ENCODE measurements at regions not wholly inside any gene's neighbourhood (a gene's known extent, or its start where the extent isn't known, plus 50 kb on each side); places are given as distances from the start of the nearest gene placed in this dataset.

- TF ChIP-seq CTCF (conservative IDR thresholded peaks at IDR 0.05; ENCODE audit: low read depth in 2 of 2) (no peak), EZH2 (IDR thresholded peaks at IDR 0.05; ENCODE audit: low read depth, unreplicated experiment) (no peak), EZH2phosphoT487 (IDR thresholded peaks at IDR 0.05; ENCODE audit: unreplicated experiment) (no peak), POLR2AphosphoS5 (IDR thresholded peaks at IDR 0.05; ENCODE audit: low read depth) (no peak), CREB1 (CRISPR knock-in tag; IDR thresholded peaks at IDR 0.05; ENCODE audit: low read depth) (no peak), JUNB (IDR thresholded peaks at IDR 0.05; ENCODE audit: unreplicated experiment) (no peak), NANOG (IDR thresholded peaks at IDR 0.05; ENCODE audit: borderline replicate concordance) (no peak)
- TF ChIP-seq, protein P1, sequence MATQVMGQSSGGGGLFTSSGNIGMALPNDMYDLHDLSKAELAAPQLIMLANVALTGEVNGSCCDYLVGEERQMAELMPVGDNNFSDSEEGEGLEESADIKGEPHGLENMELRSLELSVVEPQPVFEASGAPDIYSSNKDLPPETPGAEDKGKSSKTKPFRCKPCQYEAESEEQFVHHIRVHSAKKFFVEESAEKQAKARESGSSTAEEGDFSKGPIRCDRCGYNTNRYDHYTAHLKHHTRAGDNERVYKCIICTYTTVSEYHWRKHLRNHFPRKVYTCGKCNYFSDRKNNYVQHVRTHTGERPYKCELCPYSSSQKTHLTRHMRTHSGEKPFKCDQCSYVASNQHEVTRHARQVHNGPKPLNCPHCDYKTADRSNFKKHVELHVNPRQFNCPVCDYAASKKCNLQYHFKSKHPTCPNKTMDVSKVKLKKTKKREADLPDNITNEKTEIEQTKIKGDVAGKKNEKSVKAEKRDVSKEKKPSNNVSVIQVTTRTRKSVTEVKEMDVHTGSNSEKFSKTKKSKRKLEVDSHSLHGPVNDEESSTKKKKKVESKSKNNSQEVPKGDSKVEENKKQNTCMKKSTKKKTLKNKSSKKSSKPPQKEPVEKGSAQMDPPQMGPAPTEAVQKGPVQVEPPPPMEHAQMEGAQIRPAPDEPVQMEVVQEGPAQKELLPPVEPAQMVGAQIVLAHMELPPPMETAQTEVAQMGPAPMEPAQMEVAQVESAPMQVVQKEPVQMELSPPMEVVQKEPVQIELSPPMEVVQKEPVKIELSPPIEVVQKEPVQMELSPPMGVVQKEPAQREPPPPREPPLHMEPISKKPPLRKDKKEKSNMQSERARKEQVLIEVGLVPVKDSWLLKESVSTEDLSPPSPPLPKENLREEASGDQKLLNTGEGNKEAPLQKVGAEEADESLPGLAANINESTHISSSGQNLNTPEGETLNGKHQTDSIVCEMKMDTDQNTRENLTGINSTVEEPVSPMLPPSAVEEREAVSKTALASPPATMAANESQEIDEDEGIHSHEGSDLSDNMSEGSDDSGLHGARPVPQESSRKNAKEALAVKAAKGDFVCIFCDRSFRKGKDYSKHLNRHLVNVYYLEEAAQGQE (IDR thresholded peaks at IDR 0.05; ENCODE audit: unreplicated experiment) = no peak
Observed at GRCh38 chr2:38163579-38163978, 87.6 kb upstream of the CYP1B1 start.

Measured in GM23338 (cell line).